LNCAP (cell line): ENCODE measurements at regions not wholly inside any gene's neighbourhood (a gene's known extent, or its start where the extent isn't known, plus 50 kb on each side); places are given as distances from the start of the nearest gene placed in this dataset.

Experiments used
- CTCF ChIP-seq: fragments of 450-650 bp; IDR thresholded peaks from 2 replicates; pipeline ENCODE4 v1.5.1; 2017; ENCODE audit warnings: mild to moderate bottlenecking

- TF ChIP-seq CTCF, result no peak
Measured at GRCh38 chr17:69959283-69959682, 115.7 kb upstream of the KCNJ16 start.

DNA sequence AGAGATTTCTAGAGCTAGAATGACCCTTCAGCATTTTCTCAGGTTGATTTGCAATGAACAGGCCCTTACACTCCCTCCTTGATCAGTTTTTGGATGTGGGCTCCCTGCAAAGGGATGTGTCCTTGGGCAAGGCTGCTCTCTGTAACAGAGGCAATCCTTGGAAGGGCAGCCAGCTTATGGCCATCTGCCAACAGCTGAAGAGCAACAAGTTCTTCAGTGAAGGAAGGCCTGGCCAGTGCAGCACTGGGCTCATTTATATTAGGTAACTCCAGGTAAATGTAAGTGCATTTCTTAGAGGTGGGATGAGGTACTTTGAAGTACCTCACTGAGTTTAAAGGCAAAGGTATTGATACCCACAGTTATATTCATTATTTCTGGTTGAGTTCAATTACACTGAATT lies 114.3 kb upstream of the KCNJ16 start:
- TF ChIP-seq CTCF, result no peak

GRCh38 chr17:69961501-69962145 lies 113.4 kb upstream of the KCNJ16 start:
- TF ChIP-seq CTCF, result no peak

- TF ChIP-seq CTCF, result no peak
Measured at GRCh38 chr17:69962436-69962995, 112.5 kb upstream of the KCNJ16 start.

DNA sequence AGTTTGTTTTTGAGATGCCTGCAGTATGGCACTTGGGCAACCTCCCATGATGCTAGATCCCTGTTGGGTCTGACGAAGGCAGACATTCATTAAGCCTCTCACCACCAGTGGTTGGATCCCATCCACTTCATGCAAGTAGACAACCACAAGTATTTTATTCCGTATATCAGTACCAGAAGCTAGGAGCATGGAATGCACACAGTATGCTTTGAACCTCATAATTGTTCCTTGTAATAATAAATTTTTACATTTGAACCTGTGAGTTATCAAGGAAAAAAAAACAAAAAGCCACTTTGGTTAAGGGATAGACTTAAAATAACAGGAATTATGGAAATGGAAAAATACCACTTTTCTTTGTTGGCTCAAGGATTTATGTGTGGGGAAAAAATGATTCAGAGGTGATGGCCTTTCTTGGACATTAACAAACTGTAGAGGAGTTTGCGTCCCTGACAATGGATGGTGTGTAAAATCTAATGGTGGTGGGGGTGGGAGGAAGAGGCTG lies 107.1 kb upstream of the KCNJ16 start:
- no peak for TF ChIP-seq CTCF

GRCh38 chr17:69969897-69970296 lies 105.1 kb upstream of the KCNJ16 start:
- TF ChIP-seq CTCF, result no peak

GRCh38 chr17:69972251-69972650 lies 102.8 kb upstream of the KCNJ16 start:
- no peak for TF ChIP-seq CTCF
